HG03575 (cell line): ENCODE measurements at regions not wholly inside any gene's neighbourhood (a gene's known extent, or its start where the extent isn't known, plus 50 kb on each side); places are given as distances from the start of the nearest gene placed in this dataset.

Source experiments
- ATAC-seq: cut with Tn5 transposase; IDR thresholded peaks from one replicate; pipeline ENCODE4 v1.9.1; 2021; ENCODE audit not compliant: unreplicated experiment, insufficient number of reproducible peaks, low FRiP score; ENCODE audit errors: extremely low read depth

- no peak for ATAC-seq
Measured at GRCh38 chr4:137631605-137632004, 99.3 kb upstream of the PCDH18 start.

GRCh38 chr4:137630252-137630651 lies 98.0 kb upstream of the PCDH18 start:
- ATAC-seq = no peak

GRCh38 chr4:137627739-137628460 lies 95.6 kb upstream of the PCDH18 start:
- no peak for ATAC-seq

- ATAC-seq = no peak
Measured at GRCh38 chr4:137626942-137627738, 94.8 kb upstream of the PCDH18 start.

DNA sequence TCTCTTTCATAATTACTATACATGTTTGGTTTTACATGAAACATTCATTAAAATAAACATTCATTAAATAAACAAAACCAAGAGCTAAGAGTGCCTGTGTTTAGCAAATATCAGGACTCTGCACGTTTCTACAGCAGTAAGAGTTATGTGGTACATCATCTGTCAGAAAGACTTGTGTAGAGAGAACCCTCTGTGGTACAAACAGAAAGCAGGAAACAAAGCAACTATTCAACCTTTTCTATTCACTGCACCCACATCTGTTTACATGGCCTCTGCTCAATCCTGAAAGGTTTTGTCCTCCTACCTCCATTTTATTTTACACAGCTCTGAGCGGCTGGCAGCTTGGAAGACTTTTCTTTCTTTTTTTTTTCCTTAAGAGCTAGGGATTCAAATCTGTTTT lies 90.7 kb upstream of the PCDH18 start:
- ATAC-seq = no peak

GRCh38 chr4:137621056-137621455 lies 88.8 kb upstream of the PCDH18 start:
- ATAC-seq = no peak

DNA sequence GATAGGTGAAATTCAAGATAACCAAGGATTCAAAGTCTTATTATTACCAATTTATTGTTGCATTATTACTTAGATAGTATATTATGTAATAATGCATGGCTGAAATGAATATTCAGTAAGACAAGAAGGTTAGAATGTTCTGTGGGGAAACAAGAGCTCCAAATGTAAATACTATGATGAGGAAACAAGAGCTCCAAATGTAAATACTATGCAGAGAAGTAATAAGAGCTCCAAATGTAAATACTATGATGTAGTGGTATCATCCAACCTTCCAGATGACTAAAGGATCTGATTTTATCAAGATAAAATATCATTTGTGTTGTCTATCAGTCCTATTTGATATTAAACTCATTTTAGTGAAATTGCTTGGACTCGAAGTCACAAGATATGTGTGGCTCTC lies 82.2 kb upstream of the PCDH18 start:
- no peak for ATAC-seq

GRCh38 chr4:137611998-137612700 lies 79.9 kb upstream of the PCDH18 start:
- ATAC-seq = no peak

- no peak for ATAC-seq
Measured at GRCh38 chr4:137610960-137611359, 78.7 kb upstream of the PCDH18 start.

GRCh38 chr4:137609718-137610430 lies 77.6 kb upstream of the PCDH18 start:
- ATAC-seq = no peak

DNA sequence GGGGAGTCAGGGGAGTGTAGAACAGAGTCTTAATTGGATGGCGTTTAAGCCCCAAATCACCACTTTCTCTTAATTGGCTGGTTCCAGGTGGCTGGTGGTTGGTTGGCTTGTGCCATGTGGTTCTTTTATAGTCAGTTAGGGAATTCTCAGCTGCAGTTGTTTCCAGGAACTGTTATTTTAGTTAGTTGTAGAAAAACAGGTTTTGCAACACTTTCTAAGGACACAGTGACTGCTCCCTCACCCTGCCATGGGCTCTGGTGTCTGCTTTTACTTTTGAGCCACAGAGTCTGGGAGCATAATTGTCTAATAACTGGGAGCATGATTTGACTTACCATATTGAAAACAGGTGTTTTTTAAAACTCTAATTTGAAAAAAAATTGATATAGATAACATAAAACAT lies 75.8 kb upstream of the PCDH18 start:
- ATAC-seq = no peak

- no peak for ATAC-seq
Measured at GRCh38 chr4:137602436-137602835, 70.1 kb upstream of the PCDH18 start.

DNA sequence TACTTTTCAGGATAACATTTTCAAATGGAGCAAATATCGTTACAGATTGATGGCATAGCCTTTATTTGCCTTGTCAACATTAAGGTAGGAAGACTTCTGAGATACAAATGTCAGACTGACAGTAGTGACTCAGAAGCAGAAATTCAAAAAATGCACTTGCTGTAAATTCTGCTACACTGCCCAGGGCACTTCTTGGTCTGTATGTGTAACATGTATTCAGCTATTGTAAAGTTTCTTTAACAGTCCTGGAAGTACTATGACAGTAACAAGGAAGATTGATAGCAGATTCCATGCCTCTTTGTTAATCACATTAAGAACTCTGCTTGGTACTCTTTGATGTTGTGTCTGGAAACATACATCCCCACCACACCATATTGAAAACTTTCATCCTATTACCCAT lies 69.6 kb upstream of the PCDH18 start:
- ATAC-seq = no peak

GRCh38 chr4:137599734-137600133 lies 67.4 kb upstream of the PCDH18 start:
- ATAC-seq = no peak

DNA sequence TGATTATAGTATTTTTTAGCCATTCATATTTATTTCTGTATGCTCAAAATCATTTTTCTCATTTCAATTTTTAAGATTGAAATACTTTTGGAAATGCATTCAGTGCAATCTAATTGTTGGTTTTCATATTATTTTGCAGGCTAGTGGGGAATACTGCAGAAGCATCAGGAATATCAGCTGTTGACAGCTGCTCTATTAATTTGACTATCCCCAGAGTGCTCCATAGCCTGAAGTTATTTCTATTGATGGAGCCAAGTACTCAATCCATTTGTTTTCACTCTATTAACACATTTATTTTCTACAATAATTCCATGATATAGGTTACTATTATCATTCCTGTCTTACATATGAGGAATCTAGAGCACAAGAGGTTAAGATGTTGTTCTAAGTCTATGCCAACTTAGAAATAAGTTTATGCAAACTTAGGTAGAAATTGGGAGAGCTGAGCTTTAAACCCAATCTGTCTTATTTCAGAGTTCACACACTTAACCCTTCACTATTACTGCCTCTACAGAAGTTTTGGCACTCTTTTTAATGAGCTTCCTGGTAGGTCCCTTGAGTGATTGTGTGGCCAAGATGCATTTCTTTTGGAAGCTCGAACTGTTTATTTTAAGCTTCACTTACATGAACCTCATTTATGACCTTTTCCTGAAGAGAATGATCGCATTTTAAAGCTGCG lies 65.6 kb upstream of the PCDH18 start:
- ATAC-seq = no peak

DNA sequence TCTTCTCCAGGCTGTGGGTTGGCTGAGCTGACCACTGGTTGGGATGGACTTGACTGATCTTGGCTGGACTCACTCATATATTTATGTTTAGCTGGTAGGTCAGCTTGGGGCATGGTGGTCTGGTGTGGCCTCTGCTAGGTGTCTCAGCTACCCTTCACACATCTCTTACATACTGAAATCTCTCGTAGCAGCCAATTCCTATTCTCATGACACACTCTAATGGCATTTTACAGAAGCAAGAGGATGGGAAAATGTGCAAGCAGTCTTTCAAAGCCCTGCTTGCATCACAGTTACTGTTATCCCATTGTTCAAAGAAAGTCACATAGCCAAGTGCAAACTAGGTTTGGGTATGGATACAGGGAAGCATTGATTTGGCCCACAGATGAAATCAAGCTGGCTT lies 55.5 kb upstream of the PCDH18 start:
- ATAC-seq = no peak

GRCh38 chr4:137583671-137584070 lies 51.4 kb upstream of the PCDH18 start:
- ATAC-seq = no peak
